Thoracic aorta (tissue), 2 donors: ENCODE measurements at regions not wholly inside any gene's neighbourhood (a gene's known extent, or its start where the extent isn't known, plus 50 kb on each side); places are given as distances from the start of the nearest gene placed in this dataset.

Experiments
- ATAC-seq: fragments of 150-250 bp; one replicate; pipeline ENCODE4 v1.8.0; 2017; ENCODE audit warnings: low read depth; ENCODE audit not compliant: insufficient number of reproducible peaks, low FRiP score
- DNase-seq: peaks from one replicate; pipeline ENCODE4 v3.0.0-alpha.2; 2020; ENCODE audit warnings: low spot score
- H3K27ac ChIP-seq, 2 donors: fragments of 200-600 bp; sonication (generic); 1 replicate in 1 of 2; 2 replicates in 1 of 2; pipeline ENCODE4 v1.5.1; 2016; ENCODE audit warnings: mild to moderate bottlenecking in 2 of 2, moderate library complexity in 2 of 2
- H3K27me3 ChIP-seq: fragments of 200-600 bp; sonication (generic); replicated peaks from 2 replicates; pipeline ENCODE4 v1.6.0; 2016; ENCODE audit warnings: mild to moderate bottlenecking; ENCODE audit not compliant: insufficient read depth
- H3K36me3 ChIP-seq: fragments of 200-600 bp; sonication (generic); one replicate; pipeline ENCODE4 v1.5.1; 2016
- H3K4me1 ChIP-seq, 2 donors: fragments of 200-600 bp; sonication (generic); 1 replicate in 1 of 2; 2 replicates in 1 of 2; pipeline versions ENCODE4 v1.5.1 to v1.6.0; 2016; ENCODE audit warnings: low read depth in 2 of 2, mild to moderate bottlenecking in 1 of 2; ENCODE audit not compliant: control insufficient read depth in 1 of 2
- H3K4me3 ChIP-seq: fragments of 200-600 bp; sonication (generic); 2 replicates; pipeline ENCODE4 v1.5.1; 2016; ENCODE audit warnings: mild to moderate bottlenecking
- H3K9me3 ChIP-seq: fragments of 200-600 bp; sonication (generic); 2 replicates; pipeline ENCODE4 v1.5.1; 2016
- CTCF ChIP-seq: fragments of 200-600 bp; sonication (generic); IDR thresholded peaks from one replicate; pipeline ENCODE4 v1.5.1; 2019; ENCODE audit warnings: antibody characterized with exemption

GRCh38 chr4:62470020-62470419 is 1269.9 kb downstream of the ADGRL3 start:
- H3K27me3 ChIP-seq: no peaks in the 10 kb centered on the region
- ATAC-seq (no peak), DNase-seq (no peak)
- H3K4me1 ChIP-seq: no peaks in the 10 kb centered on the region
- no peak for TF ChIP-seq CTCF
- H3K27ac ChIP-seq: no peak overlapping the region
- H3K4me3 ChIP-seq: no peak overlapping the region
- no peaks in the 10 kb centered on the region for H3K9me3 ChIP-seq
- H3K36me3 ChIP-seq: no peaks in the 10 kb centered on the region

- Histone ChIP-seq H3K4me3 (no peak overlapping the region), H3K9me3 (no peaks in the 10 kb centered on the region), H3K27ac (no peak overlapping the region), H3K27me3 (no peaks in the 10 kb centered on the region), H3K36me3 (no peaks in the 10 kb centered on the region), H3K4me1 (no peaks in the 10 kb centered on the region)
- no peak for DNase-seq
- ATAC-seq: no peak
- no peak for TF ChIP-seq CTCF
These were observed 1261.8 kb downstream of the ADGRL3 start for GRCh38 chr4:62461961-62462360.

- Histone ChIP-seq H3K4me3 (no peak overlapping the region), H3K36me3 (no peaks in the 10 kb centered on the region), H3K4me1 (no peaks in the 10 kb centered on the region), H3K27me3 (no peaks in the 10 kb centered on the region), H3K9me3 (no peaks in the 10 kb centered on the region), H3K27ac (no peak overlapping the region)
- ATAC-seq (no peak), DNase-seq (no peak)
- no peak for TF ChIP-seq CTCF
These were observed 1260.2 kb downstream of the ADGRL3 start for GRCh38 chr4:62460329-62460728.

DNA sequence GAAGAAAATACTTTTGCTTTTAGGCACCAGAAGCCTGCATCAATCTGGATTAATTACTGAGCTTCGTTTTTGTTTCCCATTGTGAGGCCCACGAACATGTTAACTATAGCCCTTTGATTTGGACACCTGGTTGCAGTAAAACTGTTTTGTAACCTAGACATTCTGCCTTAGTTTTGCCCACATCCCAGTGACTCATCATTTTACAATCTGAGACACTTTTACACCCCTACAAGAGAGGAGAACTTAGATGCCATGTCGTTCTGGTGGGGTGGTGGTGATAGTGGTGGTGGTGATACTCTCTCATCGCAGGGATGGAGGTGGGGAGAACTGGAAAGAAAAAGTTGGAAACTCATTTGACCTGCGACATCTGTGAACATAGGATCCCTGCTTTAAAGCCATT is 1257.2 kb downstream of the ADGRL3 start:
- no peak for TF ChIP-seq CTCF
- ATAC-seq (no peak), DNase-seq (no peak)
- Histone ChIP-seq H3K27me3 (no peaks in the 10 kb centered on the region), H3K9me3 (no peaks in the 10 kb centered on the region), H3K4me3 (no peak overlapping the region), H3K27ac (no peak overlapping the region), H3K36me3 (no peaks in the 10 kb centered on the region), H3K4me1 (no peaks in the 10 kb centered on the region)

DNA sequence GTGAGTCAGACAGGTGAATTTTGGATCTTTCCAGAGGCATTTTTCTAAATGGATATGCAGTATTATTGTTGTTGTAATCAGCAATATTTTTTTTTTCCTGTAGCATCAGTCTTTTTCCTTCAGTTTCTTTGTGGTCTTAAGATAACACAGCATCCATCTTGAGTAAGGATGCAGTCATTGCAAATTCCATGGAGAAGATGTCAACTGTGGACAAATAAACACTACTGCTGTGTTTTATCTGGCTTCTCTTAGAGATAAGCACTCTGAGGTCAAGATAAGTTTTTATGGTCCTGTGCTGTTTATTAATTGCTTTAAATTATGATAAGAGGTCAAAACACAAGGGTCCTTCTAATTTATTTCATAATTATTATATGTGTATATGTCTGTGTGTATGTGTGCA is 1255.7 kb downstream of the ADGRL3 start:
- no peak overlapping the region for H3K4me3 ChIP-seq
- no peak for TF ChIP-seq CTCF
- DNase-seq (no peak), ATAC-seq (no peak)
- no peak overlapping the region for H3K27ac ChIP-seq
- H3K9me3 ChIP-seq: no peaks in the 10 kb centered on the region
- no peaks in the 10 kb centered on the region for H3K36me3 ChIP-seq
- H3K27me3 ChIP-seq: no peaks in the 10 kb centered on the region
- no peaks in the 10 kb centered on the region for H3K4me1 ChIP-seq
